Non-pigmented ciliary epithelial cell (primary cell): ENCODE measurements at regions not wholly inside any gene's neighbourhood (a gene's known extent, or its start where the extent isn't known, plus 50 kb on each side); places are given as distances from the start of the nearest gene placed in this dataset.
A peak's percentile ranks its signal among the peaks of the same experiment; 100 is the strongest.
"Not testable (repeated sequence)": the region's sequence is repeated elsewhere in the genome, so short reads cannot be mapped to it uniquely, and the experiment has no call there.

Source experiments
- DNase-seq: peaks from one replicate; pipeline ENCODE4 v3.0.0-alpha.2; 2010; ENCODE audit warnings: low read depth

DNA sequence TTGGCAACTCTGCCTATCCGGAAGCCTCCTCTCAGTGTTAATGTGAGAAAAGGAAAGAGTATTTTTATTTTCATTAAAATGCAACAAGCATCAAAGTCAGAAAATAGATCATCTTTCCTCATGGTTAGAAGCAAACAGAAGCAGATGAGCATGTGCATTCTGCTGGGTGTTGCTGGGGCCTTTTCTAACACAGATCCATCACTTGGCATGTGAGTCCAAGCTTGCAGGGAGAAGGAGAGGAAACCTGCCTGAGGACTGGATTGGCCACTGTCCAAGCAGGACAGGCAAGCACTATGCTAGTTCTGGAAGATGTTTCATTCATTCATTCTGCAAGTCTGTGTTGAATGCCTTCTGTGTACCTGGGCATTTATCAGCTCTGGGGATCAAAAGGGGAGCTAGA, 348.7 kb upstream of the PCSK5 start:
- no peak for DNase-seq

DNA sequence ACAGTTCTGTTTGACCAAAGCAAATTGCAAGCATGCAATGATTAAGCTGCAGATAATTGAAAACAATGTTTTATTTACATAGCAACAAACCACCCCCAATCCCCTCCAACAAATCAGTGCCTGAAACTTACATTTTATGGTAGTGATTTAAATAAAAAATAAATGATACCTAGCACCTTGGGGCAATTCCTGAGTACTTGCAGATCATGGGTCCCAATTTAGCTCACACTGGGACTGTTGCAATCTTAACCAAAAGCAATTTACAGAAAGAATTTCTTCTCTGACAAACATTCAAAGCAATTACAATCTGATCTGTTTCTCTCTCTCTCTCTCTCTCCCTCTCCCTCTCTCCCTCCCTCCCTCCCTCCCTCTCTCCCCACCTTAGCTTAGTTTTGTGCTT, 345.7 kb upstream of the PCSK5 start:
- no peak for DNase-seq

DNA sequence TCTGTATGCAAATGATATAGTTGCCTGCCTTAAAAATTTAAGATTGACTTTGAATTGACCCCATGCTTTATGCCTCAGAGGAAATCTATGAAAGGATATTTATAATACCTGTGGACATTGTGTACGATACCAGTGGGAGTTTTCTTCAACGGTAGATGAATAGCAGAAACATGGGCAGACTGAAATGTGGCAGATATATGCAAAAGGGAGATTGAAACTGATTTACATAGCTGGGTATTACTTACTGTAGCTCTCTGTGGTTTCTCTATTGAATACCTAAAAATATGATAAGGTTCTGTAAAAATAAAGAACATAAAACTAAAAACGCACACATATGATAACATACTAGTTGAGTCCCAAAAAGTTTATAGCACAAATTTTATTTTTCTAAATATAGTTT, 345.2 kb upstream of the PCSK5 start:
- DNase-seq: no peak

DNA sequence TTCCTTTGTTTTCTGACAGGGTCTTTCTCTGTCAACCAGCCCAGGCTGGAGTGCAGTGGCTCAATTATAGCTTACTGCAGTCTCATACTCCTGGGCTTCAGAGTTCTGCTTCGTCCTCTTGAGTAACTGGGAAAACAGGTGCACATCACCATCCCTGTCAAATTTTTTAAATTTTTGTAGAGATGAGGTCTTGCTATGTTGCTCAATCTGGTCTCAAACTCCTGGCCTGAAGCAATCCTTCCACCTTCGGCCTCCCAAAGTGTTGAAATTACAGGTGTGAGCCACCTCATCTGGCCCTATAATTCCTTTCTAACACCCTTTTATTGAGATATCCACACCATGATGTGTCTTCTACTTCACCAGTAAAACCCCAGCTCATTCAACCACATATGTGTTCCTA, 341.6 kb upstream of the PCSK5 start:
- no peak for DNase-seq

DNA sequence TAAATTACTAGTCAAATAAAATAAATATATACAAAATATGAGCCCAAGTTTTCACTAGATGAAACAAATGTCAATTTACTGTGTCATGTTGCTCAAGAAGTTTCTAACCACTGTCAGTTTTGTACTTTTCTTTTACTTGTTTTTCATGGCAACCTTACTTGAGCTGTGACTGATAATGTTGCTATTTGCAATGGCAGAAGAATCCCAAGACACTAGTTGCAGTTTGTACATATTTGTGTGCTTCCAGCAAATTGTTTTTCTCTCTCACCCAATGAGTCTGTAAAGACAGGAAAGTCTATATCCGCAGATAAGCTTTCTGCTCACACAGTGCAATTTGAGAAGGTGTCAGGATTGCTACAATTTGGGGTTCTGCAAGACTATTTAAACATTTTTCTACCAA, 338.6 kb upstream of the PCSK5 start:
- peak; percentile 22 for DNase-seq

DNA sequence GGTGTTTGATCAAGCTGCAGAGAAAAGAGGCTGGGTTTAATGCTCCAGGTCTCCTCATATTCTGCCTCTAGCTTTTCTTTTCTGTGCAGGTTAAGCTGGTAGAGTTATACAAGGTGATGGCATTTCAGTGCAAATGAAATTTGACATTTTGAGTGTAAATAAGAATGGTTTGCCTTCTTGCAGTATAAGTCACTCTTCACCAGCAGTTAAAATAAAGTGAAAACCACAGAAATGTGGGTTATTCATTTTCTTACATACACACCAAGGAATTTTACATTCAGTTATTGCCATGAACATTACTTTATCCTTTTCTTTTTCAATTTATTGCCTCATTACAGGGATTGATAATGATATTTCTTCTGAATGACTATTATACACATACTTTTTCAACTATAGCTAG, 337.5 kb upstream of the PCSK5 start:
- peak; percentile 40 for DNase-seq

DNA sequence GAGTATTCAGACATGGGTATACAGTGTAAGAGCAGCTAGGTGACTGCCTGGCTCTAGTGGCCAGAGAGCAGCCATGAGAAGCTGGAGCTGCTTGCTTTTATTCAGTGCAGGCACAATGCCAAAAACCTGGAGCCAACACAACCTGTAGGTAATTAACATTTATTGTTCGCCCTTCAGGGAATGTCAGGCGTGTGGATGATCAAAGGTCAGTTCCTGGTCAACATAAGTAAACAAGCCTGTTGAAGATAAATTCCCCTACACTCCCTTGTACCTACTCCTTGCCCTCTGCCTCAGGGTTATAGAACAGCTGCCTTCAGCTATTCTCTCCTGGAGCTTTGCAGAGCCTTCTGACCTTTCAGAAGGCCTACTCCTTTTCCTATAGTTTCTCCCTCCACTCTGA, 323.7 kb upstream of the PCSK5 start:
- not testable (repeated sequence) for DNase-seq

DNA sequence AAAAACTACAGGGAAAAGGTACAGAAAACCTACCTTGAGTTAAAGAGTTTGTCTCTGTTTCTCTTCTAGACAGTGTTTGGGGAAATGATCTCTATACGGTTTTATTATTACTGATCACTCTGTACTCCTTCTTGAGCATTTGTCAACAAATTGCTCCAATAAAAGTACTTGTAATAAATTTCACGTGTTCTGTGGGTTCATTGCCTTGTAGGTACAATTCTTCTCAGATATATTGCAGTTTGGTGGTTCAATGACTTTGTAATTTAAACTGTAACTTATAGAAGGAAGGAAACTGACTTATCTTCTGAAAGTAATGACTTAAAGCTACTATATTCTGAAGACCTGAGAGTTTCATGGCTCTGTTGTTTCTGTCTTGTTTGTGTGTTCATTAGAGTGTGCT, 319.9 kb upstream of the PCSK5 start:
- DNase-seq: no peak

DNA sequence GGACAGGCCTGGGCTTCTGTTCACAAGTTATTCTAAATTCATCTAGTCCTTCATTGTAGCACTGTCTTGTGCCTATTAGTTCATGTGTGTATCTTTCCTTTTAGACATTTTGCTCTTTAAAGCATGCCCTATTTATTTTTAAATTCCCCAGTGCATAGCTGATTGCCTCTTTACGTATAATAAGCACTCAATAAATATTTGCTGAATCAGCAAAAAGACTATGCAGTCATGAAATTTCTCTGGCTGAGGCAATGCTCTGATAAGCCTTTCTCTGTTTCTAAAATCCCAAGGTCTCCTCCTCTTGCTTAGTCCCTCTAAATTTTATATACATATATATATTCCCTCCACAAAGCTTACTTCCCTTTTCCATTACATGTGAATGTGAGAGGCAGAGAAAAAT, 315.9 kb upstream of the PCSK5 start:
- DNase-seq: no peak

DNA sequence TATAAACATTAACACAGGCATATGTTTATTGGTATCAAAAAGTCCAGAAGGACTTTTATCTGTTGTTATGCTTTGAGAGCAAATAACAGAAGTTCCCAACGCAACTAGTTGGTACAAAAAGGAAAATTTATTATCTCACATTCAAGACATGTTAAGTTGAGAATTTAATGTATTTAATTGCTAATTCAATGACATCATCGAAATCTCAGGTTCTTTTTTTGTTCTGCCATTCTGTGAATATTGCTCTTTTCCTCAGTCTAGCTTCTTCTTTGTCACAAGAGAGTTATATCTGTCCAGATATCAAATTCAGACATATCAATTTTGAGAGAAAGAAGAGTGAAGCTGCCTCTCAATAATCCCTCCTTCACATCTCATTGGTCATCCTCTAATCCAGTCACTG, 307.6 kb upstream of the PCSK5 start:
- no peak for DNase-seq

DNA sequence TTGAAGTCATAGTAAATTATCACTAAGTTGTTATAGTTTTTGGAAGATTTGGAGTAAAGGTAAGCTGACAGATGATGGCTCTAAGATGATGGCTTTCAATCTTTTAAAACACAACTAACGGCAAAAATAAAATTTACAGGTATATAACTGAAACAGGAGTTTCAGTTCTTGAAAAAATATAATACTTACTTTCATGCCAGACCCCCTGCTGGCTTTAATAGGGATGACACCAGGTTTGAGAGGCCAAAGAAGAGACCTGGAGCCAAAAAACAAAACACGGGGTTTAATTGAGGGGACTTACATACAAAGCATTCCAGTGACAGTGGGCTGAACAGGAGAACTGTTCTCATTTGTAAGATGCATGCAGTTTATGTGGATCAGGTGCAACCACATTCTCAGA, 301.7 kb upstream of the PCSK5 start:
- DNase-seq: no peak

DNA sequence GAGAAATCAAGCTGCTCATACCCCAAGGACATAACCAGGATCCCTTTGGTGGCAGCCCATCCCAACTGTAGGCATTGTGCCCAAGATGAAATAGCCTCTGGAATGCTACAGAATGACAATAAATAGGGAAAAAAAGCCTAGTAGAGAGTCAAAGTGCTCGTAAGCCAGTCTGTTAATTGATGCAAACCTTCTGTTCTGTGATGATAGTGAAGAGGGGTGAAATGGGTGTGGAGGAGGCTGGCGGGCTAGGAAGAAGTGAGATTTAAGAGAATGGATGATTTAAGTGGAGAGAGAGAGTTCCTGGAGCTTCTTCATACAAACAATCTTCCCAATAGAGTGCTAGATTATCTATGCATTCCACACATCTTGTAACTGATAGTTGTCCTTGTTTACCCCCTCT, 301.0 kb upstream of the PCSK5 start:
- no peak for DNase-seq

DNA sequence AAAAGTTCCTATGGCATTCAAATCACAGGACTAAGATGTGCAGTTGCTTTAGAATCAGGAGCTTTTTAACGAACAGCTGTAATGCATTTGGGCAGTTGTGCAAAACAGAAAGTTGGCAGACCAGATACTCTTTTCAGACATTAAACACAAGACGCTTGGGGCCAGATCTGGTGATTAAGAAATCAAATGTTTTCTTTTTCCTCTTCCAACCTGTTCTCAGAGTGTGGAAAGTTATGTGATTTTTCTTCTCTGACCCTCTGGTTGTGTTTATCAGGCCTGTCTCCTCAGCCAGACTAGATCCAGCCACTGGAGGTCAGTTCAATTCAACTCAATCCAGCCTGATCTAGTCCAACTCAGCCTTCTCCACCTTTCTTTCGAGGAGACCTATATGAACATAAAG, 298.5 kb upstream of the PCSK5 start:
- no peak for DNase-seq

DNA sequence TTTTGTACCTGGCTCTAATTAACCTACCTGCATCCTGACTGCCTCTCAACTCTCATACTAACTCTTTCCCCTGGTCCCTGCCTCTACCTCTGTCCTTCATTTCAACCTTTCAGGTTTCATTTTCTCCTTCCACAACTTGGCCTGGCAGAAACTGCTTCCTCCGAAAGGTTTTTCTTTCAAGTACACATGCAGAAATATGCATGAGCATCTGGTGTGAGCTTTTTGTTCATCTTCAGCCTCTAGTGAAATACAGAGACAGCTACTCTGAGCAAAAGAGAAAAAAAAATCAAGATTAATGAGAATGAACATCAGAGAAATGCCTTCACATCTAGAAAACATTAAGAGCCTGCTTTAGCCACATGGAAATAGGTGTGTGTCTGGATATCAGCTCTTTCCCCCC, 297.9 kb upstream of the PCSK5 start:
- no peak for DNase-seq

DNA sequence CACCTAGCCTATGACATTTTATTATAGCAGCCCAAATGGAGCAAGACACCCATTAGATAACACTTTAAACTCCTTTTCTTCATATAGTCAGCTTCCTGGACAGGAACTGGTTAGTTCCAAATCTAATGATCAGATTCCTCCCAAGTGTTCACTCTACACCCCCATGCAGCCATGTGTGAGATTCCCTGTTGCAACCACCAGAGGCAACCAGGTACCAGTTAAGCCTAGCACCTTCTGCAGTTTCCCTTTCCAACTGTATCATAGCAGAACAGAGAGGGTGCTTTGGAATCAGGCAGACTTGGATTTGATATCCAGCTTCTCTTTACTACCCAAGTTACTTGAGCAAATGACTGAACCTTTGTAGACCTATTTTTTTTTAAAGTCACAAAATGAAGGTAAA, 296.6 kb upstream of the PCSK5 start:
- DNase-seq: no peak

DNA sequence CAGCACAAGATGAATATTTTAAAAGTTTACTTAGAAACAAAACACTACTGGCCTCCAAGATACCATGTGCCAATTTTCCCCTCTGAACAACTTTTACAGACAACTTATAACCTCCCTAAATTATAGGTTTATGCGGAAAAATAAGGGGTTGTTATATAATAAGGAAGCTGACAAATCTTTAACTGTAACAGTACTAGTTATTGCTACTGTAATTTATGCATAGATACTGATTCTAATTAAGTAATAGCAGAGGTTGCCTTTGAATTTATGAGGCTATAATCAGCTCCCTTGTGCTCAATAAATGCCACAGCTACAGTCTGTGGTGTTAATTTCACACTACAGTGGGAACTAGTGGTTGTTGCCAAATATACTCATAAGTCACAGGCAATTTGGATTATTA, 291.3 kb upstream of the PCSK5 start:
- no peak for DNase-seq

DNA sequence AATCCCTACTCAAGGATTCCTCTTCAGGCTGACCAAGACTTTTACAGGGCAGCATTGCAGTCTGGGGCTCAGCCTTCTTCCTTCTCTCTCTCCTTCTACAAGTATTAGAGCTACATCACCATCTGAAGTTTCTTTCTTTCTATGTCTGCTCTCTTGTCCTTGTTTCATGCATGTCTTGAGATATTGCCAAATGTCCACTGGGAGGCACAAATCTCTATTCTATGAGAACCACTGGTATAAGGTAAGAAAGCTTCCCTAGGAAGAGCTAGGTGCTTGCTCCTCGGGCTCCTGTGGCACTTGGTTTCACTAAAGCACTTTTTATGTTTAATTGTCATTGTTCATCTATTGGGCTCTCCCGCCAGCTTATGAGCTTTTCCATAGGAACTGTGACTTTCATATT, 289.2 kb upstream of the PCSK5 start:
- no peak for DNase-seq

DNA sequence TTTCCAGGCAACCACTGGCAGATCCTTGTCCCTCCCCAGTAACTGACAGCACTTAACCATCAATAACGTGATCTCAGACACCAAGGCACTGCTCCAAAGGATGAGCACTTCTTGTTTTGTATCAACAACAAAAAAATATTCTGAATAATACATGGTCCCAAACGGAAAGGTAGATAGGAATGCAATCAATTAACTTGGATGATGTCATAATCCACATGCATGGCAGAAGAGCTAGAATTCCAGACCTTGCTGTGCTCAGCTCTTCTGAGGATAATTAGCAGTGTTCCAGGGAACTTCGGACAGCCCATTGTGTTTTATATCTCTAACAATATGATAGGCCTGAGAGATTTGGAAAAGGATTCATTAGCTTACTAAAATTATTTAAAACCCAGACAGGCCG, 288.4 kb upstream of the PCSK5 start:
- DNase-seq: no peak

DNA sequence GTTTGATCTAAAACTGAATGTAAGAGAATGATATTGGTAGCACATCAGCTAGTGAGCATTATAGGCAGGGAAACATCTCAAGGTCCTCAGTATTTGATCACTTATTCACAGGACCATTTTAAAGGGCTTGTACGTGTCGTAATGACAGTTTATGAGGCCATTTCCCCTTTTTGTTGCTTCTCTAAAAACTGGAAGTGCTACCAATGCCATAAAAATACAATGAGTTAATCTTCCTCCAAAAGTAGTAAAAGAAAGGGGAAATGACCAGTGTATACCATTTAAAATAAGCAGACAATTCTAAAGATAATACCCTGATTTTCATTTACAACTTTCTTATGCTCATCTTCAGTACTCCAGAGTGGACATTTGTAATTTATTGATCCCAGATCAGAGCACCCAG, 285.8 kb upstream of the PCSK5 start:
- no peak for DNase-seq

DNA sequence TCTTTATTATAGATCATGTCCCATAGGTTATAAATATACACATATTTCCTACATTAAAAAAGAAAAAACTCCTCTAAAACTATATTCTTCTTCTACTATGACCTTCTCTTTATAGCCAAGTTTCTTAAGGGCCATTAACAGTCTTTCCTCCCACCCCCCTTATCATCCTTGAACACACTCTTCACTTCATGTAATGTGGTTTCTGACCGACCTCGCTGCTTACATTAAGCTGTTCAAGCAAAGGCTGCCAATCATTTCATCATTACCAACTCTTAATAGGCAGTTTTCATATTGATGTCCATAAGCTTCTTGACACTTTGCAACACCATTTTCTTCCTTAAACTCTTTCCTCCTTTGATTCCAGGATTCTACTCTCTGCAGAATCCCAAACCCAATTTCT, 283.0 kb upstream of the PCSK5 start:
- no peak for DNase-seq

DNA sequence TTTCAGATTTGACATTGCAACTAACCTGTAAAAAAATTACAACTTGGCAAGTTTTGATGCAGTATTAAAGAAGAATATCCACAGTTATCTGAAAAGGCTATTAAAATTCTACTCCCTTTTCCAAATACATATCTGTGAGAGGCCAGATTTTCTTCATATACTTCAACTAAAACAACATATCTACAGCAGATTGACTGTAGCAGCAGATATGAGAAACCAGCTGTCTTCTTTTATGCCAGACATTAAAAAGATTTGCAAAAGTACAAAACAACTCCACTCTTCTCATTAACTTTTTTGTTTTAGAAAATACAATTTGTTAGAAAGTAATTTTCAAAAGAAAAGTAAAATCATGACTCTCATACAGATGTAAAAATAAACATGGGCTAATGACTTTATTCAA, 281.1 kb upstream of the PCSK5 start:
- DNase-seq: no peak

DNA sequence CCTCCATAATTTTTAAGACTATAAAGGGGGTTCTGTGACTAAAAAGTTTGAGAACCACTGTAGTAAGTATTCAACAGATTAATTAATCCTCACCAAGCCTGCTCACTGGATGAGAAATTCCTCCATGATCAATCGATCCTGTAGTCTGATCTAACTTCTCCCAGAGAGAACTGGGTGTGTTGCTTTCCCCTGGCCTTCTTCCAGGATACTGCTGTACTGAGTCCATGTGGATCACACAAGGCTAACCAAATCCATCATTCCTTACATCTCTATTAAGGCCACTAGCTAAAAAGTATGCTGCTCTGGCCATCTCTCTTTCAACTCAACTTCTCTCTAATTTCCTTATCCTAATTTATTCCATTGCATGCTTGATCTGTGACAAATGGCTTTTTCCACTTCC, 280.2 kb upstream of the PCSK5 start:
- DNase-seq: no peak

DNA sequence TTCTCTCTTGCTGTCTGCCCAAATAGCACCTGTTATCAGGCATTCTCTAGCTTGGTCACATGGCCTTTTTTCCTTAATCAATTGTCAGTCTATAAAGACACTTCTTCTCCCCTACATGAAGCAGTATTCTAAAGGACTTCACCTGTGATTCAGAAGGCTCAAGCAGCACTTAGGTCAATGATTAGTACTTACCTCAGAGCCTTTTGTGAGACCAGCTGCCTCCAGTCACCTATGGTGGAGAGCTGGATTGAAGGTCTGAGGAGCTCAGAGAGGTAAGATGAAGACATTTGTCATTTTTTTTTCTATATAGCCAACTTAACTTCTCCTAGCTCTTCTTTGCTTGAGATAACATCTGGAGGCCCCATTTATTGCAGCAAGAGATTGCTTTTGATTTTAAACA, 278.3 kb upstream of the PCSK5 start:
- no peak for DNase-seq

DNA sequence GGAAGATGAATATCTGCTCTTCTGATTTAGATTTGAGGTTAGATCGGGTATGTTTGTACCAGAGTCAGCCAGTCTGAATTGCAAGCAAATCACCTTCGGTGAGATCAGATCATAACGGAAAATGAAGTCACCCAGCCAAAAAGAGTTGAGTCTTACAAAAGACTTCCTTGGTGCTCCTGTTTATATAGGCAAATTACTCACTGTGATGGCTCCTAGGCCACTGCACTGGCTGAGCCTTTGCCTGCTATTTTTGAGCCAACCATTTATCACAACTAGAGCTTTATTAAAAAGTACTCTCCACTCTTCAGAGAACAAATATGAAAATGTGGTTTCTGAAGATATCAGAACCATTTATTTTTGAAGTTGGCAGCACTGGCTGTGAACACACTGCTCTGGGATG, 277.7 kb upstream of the PCSK5 start:
- no peak for DNase-seq

DNA sequence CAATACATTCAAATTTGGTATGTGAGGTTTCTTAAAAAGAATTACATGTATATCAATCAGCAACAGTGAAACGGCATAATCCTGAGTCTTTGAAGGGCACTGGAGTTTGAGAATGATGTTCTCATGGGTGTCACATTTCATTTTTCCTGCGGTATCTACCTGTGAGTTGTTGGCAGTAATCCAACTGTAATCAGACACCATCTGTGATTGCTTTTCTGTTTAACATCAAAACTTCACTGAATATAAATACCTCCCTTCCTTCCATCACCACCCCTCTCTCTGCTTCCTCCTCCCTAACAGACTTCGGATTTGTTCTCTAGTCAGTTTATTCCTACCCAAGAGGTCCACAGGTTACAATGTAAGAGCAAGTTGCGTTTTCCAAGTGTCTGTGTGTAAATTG, 275.2 kb upstream of the PCSK5 start:
- DNase-seq: no peak

DNA sequence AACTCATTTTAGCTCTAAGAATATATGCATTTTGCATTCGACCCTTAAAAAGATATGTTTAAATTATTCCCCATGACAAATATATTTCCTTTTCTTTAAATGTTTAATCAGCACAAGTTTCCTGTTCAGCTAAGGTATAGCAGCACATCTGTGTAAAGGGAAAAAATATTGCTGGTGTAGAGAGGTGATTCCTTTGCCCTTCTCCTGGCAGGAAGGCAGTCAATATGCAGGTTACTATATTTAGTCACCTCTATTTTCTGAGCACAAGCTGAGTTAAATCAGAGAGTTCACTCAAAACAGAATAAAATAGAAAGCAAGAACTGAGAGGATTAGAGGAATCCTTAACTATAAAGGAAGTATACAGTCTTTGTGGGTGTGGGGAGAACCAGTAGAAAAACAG, 274.4 kb upstream of the PCSK5 start:
- no peak for DNase-seq
